GM12873 (cell line): ENCODE measurements at regions not wholly inside any gene's neighbourhood (a gene's known extent, or its start where the extent isn't known, plus 50 kb on each side); places are given as distances from the start of the nearest gene placed in this dataset.
A peak's percentile ranks its signal among the peaks of the same experiment; 100 is the strongest.

ENCODE experiments used
- CTCF ChIP-seq: IDR thresholded peaks from 2 replicates; pipeline ENCODE4 v1.5.1; 2012; ENCODE audit warnings: low read depth, mild to moderate bottlenecking, moderate library complexity, low read length, control low read depth; ENCODE audit not compliant: insufficient read depth; ENCODE audit errors: missing control alignments

- peak; percentile 31 for TF ChIP-seq CTCF
These were observed 61.8 kb downstream of the ATXN3L start for GRCh38 chrX:13258052-13258444.

GRCh38 chrX:13257223-13258051 is 62.4 kb downstream of the ATXN3L start:
- no peak for TF ChIP-seq CTCF

GRCh38 chrX:13256603-13257002 is 63.2 kb downstream of the ATXN3L start:
- TF ChIP-seq CTCF, result no peak

GRCh38 chrX:13254870-13255269 is 65.0 kb downstream of the ATXN3L start:
- no peak for TF ChIP-seq CTCF

- peak; percentile 34 for TF ChIP-seq CTCF
These were observed 65.6 kb downstream of the ATXN3L start for GRCh38 chrX:13254076-13254785.

- no peak for TF ChIP-seq CTCF
These were observed 66.6 kb downstream of the ATXN3L start for GRCh38 chrX:13253223-13253622.

GRCh38 chrX:13252726-13253125 is 67.1 kb downstream of the ATXN3L start:
- no peak for TF ChIP-seq CTCF
